ENCODE measurements at regions not wholly inside any gene's neighbourhood (a gene's known extent, or its start where the extent isn't known, plus 50 kb on each side); places are given as distances from the start of the nearest gene placed in this dataset.

- H3K9ac ChIP-seq (ENCODE audit: low read depth, low read length, poor library complexity, severe bottlenecking): no peak overlapping the region
- no peaks in the 10 kb centered on the region for H3K9me2 ChIP-seq (replicated peaks; ENCODE audit: low read depth, low read length)
- no peak overlapping the region for H3K4me2 ChIP-seq (ENCODE audit: low read depth, low read length, poor library complexity, severe bottlenecking)
- no peaks in the 10 kb centered on the region for H4K20me1 ChIP-seq (ENCODE audit: insufficient read depth, low read length, poor library complexity, severe bottlenecking)
- H3F3A ChIP-seq (ENCODE audit: low read depth): no peaks in the 10 kb centered on the region
- H3K79me2 ChIP-seq (ENCODE audit: insufficient read depth, low read length): no peaks in the 10 kb centered on the region
- H3K9me3 ChIP-seq (ENCODE audit: insufficient read depth, low read depth, low read length): no peaks in the 10 kb centered on the region; the same call in 1 of the 2 replicates
- no peak overlapping the region for H3K4me3 ChIP-seq (ENCODE audit: low read length, poor library complexity, severe bottlenecking)
- no peaks in the 10 kb centered on the region for H3K27me3 ChIP-seq (ENCODE audit: insufficient read depth, low read length, poor library complexity, severe bottlenecking)
- no peak overlapping the region for H2AFZ ChIP-seq (ENCODE audit: low read length)
- no peaks in the 10 kb centered on the region for H3K4me1 ChIP-seq (ENCODE audit: insufficient read depth, low read length, poor library complexity, severe bottlenecking)
- no peaks in the 10 kb centered on the region for H3K36me3 ChIP-seq (ENCODE audit: insufficient read depth, low read length)
- TF ChIP-seq, protein P1, sequence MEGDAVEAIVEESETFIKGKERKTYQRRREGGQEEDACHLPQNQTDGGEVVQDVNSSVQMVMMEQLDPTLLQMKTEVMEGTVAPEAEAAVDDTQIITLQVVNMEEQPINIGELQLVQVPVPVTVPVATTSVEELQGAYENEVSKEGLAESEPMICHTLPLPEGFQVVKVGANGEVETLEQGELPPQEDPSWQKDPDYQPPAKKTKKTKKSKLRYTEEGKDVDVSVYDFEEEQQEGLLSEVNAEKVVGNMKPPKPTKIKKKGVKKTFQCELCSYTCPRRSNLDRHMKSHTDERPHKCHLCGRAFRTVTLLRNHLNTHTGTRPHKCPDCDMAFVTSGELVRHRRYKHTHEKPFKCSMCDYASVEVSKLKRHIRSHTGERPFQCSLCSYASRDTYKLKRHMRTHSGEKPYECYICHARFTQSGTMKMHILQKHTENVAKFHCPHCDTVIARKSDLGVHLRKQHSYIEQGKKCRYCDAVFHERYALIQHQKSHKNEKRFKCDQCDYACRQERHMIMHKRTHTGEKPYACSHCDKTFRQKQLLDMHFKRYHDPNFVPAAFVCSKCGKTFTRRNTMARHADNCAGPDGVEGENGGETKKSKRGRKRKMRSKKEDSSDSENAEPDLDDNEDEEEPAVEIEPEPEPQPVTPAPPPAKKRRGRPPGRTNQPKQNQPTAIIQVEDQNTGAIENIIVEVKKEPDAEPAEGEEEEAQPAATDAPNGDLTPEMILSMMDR (conservative IDR thresholded peaks at IDR 0.05; ENCODE audit: low read length): no peak
- TF ChIP-seq EZH2phosphoT487 (IDR thresholded peaks at IDR 0.05; ENCODE audit: borderline replicate concordance): no peak
These were observed 762.6 kb downstream of the BRINP1 start for GRCh38 chr9:118606668-118607067.

DNA sequence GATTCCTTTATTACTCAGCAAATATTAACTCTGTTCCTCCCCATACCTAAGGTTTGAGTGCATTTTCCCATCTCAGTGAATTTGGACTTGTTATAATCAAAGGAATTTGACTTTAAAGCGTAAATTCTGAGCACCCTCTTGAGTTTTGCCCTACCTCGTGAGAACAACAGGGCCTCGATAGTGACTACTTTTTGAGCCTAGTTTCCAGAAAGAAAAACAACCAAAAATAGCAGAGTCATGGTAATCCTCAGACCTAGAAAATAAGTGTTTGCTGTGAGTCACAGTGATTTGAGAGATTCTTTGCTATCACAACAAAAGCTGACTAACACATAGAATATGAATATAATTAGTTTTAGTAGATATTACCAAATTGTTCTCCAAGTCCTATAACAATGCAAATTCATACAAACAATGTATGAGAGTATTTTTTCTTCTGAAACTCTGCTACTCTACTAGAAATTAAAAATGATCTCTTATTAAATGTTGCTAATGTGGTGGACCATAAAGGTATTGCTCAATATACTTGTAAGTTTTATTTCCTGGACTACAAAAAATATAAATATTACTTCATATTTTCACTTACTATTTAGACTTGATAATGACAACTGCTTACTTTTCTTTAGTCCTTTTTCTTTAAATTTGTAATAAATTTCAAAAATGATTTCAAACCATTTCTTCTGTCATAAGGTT is 759.7 kb downstream of the BRINP1 start:
- no peak for TF ChIP-seq EZH2phosphoT487 (IDR thresholded peaks at IDR 0.05; ENCODE audit: borderline replicate concordance)
- TF ChIP-seq, protein P1 (conservative IDR thresholded peaks at IDR 0.05; ENCODE audit: low read length): no peak
- Histone ChIP-seq H3K9me2 (replicated peaks; ENCODE audit: low read depth, low read length) (no peaks in the 10 kb centered on the region), H2AFZ (ENCODE audit: low read length) (no peak overlapping the region), H3K9me3 (ENCODE audit: insufficient read depth, low read depth, low read length) (no peaks in the 10 kb centered on the region; the same call in 1 of the 2 replicates), H3K4me3 (ENCODE audit: low read length, poor library complexity, severe bottlenecking) (no peak overlapping the region), H3K9ac (ENCODE audit: low read depth, low read length, poor library complexity, severe bottlenecking) (no peak overlapping the region), H3K36me3 (ENCODE audit: insufficient read depth, low read length) (no peaks in the 10 kb centered on the region), H3K79me2 (ENCODE audit: insufficient read depth, low read length) (no peaks in the 10 kb centered on the region), H3K4me2 (ENCODE audit: low read depth, low read length, poor library complexity, severe bottlenecking) (no peak overlapping the region), H3F3A (ENCODE audit: low read depth) (no peaks in the 10 kb centered on the region), H4K20me1 (ENCODE audit: insufficient read depth, low read length, poor library complexity, severe bottlenecking) (no peaks in the 10 kb centered on the region), H3K4me1 (ENCODE audit: insufficient read depth, low read length, poor library complexity, severe bottlenecking) (no peaks in the 10 kb centered on the region), H3K27me3 (ENCODE audit: insufficient read depth, low read length, poor library complexity, severe bottlenecking) (no peaks in the 10 kb centered on the region)

GRCh38 chr9:118612201-118612600 is 757.0 kb downstream of the BRINP1 start:
- no peaks in the 10 kb centered on the region for H3K79me2 ChIP-seq (ENCODE audit: insufficient read depth, low read length)
- no peak overlapping the region for H3K4me2 ChIP-seq (ENCODE audit: low read depth, low read length, poor library complexity, severe bottlenecking)
- H3K9me3 ChIP-seq (ENCODE audit: insufficient read depth, low read depth, low read length): no peaks in the 10 kb centered on the region; the same call in 1 of the 2 replicates
- H2AFZ ChIP-seq (ENCODE audit: low read length): no peak overlapping the region
- H3K4me3 ChIP-seq (ENCODE audit: low read length, poor library complexity, severe bottlenecking): no peak overlapping the region
- H3K9ac ChIP-seq (ENCODE audit: low read depth, low read length, poor library complexity, severe bottlenecking): no peak overlapping the region
- H3K9me2 ChIP-seq (replicated peaks; ENCODE audit: low read depth, low read length): no peaks in the 10 kb centered on the region
- no peak for TF ChIP-seq EZH2phosphoT487 (IDR thresholded peaks at IDR 0.05; ENCODE audit: borderline replicate concordance)
- TF ChIP-seq, protein P1 (conservative IDR thresholded peaks at IDR 0.05; ENCODE audit: low read length): no peak
- H3K27me3 ChIP-seq (ENCODE audit: insufficient read depth, low read length, poor library complexity, severe bottlenecking): no peaks in the 10 kb centered on the region
- no peaks in the 10 kb centered on the region for H3K4me1 ChIP-seq (ENCODE audit: insufficient read depth, low read length, poor library complexity, severe bottlenecking)
- H3K36me3 ChIP-seq (ENCODE audit: insufficient read depth, low read length): no peaks in the 10 kb centered on the region
- no peaks in the 10 kb centered on the region for H4K20me1 ChIP-seq (ENCODE audit: insufficient read depth, low read length, poor library complexity, severe bottlenecking)
- no peaks in the 10 kb centered on the region for H3F3A ChIP-seq (ENCODE audit: low read depth)
